GM12878 (cell line): ENCODE measurements at regions not wholly inside any gene's neighbourhood (a gene's known extent, or its start where the extent isn't known, plus 50 kb on each side); places are given as distances from the start of the nearest gene placed in this dataset.

Source experiments
- ATAC-seq: fragments of 200-7000 bp; cut with Tn5 transposase; 3 replicates; pipeline ENCODE4 v1.9.1; 2020; ENCODE audit warnings: mild to moderate bottlenecking, moderate library complexity
- BruUV-seq: library from RNA; stranded (reverse); fragments of 400-500 nt; replicated peaks from 2 replicates; lab custom pipeline; 2021; lab: Mats Ljungman, UMichigan
- CTCF ChIA-PET: fragments of 300-600 bp; sonication (Branson Sonifier 250); formaldehyde crosslinking; extraction: SDS; loops from one replicate; lab custom pipeline; 2021; ENCODE audit warnings: inconsistent platforms; lab: Yijun Ruan, JAX
- POLR2A ChIA-PET: fragments of 350-600 bp; formaldehyde crosslinking; extraction: SDS; loops from one replicate; lab custom pipeline; 2021; ENCODE audit warnings: inconsistent platforms; lab: Charles Lee
- RAD21 ChIA-PET: fragments of 300-600 bp; sonication (Branson Sonifier 250); formaldehyde crosslinking; loops from one replicate; lab custom pipeline; 2023; ENCODE audit warnings: antibody characterized with exemption; ENCODE audit not compliant: unreplicated experiment; lab: Charles Lee
- SMC1A ChIA-PET: fragments of 300-600 bp; sonication (Branson Sonifier 250); formaldehyde crosslinking; loops from one replicate; lab custom pipeline; 2023; ENCODE audit not compliant: unreplicated experiment, uncharacterized antibody; lab: Charles Lee
- DNase-seq: peaks from one replicate; pipeline ENCODE4 v3.0.0-alpha.2; 2011; ENCODE audit warnings: low read depth, low spot score
- FAIRE-seq: peaks from 3 replicates; lab custom pipeline; 2011; peaks lifted over from hg19 to GRCh38; lab: Jason Lieb, UNC
- H2AFZ ChIP-seq: 2 replicates; pipeline ENCODE4 v1.6.0; 2011; ENCODE audit warnings: low read depth, low read length, control low read depth; ENCODE audit not compliant: control insufficient read depth
- H3K27ac ChIP-seq: 2 replicates; pipeline ENCODE4 v1.5.1; 2011; ENCODE audit warnings: control low read depth; ENCODE audit not compliant: control insufficient read depth, insufficient read depth
- H3K27me3 ChIP-seq, 2 experiments: replicated peaks in 1 of 2; 2 replicates each; pipeline versions ENCODE4 v1.6.0 to v1.6.1; 2011; ENCODE audit warnings: low read length in 1 of 2; ENCODE audit not compliant: control insufficient read depth in 2 of 2, insufficient read depth in 2 of 2
- H3K36me3 ChIP-seq, 2 experiments: 2 replicates each; pipeline ENCODE4 v1.5.1; 2011; ENCODE audit warnings: low read length in 1 of 2; ENCODE audit not compliant: control insufficient read depth in 2 of 2, insufficient read depth in 2 of 2
- H3K4me1 ChIP-seq: 2 replicates; pipeline ENCODE4 v1.6.1; 2011; ENCODE audit warnings: mild to moderate bottlenecking, low read length, moderate library complexity, mixed read lengths; ENCODE audit not compliant: control insufficient read depth, insufficient read depth
- H3K4me2 ChIP-seq: 2 replicates; pipeline ENCODE4 v1.6.0; 2011; ENCODE audit warnings: control low read depth; ENCODE audit not compliant: control insufficient read depth, insufficient read depth
- H3K4me3 ChIP-seq: fragments of 200-600 bp; sonication (generic); 2 replicates; pipeline ENCODE4 v1.5.1; 2016
- H3K79me2 ChIP-seq: 2 replicates; pipeline ENCODE4 v1.6.0; 2011; ENCODE audit warnings: low read length; ENCODE audit not compliant: control insufficient read depth, insufficient read depth
- H3K9ac ChIP-seq: 2 replicates; pipeline ENCODE4 v1.8.0; 2011; ENCODE audit warnings: low read length, control low read depth, mixed read lengths; ENCODE audit not compliant: control insufficient read depth, insufficient read depth
- H3K9me3 ChIP-seq: replicated peaks from 3 replicates; pipeline ENCODE4 v1.5.1; 2011; ENCODE audit warnings: mild to moderate bottlenecking, low read length; ENCODE audit not compliant: control insufficient read depth, insufficient read depth
- H4K20me1 ChIP-seq: 2 replicates; pipeline ENCODE4 v1.6.0; 2011; ENCODE audit not compliant: control insufficient read depth, insufficient read depth
- BMI1 ChIP-seq: fragments of 450-650 bp; IDR thresholded peaks from 2 replicates; pipeline ENCODE4 v1.6.1; 2016; ENCODE audit warnings: mild to moderate bottlenecking, moderate library complexity, borderline replicate concordance
- BRCA1 ChIP-seq: IDR thresholded peaks from 2 replicates; pipeline ENCODE4 v1.6.1; 2011; ENCODE audit warnings: low read depth, low read length, improper control_type of control experiment
- CBX5 ChIP-seq: sonication (generic); IDR thresholded peaks from 2 replicates; pipeline ENCODE4 v1.6.1; 2016; ENCODE audit warnings: low read depth, moderate library complexity, mild to moderate bottlenecking, inconsistent platforms
- CHD1 ChIP-seq: IDR thresholded peaks from 2 replicates; pipeline ENCODE4 v1.6.1; 2012; ENCODE audit warnings: low read depth, low read length, improper control_type of control experiment
- CREB1 ChIP-seq: IDR thresholded peaks from 2 replicates; pipeline ENCODE4 v1.6.1; 2012; ENCODE audit warnings: low read depth, mild to moderate bottlenecking, inconsistent platforms
- IRF5 ChIP-seq: fragments of 450-650 bp; IDR thresholded peaks from 2 replicates; pipeline ENCODE4 v1.6.1; 2017; ENCODE audit warnings: borderline replicate concordance
- KAT2A ChIP-seq: conservative IDR thresholded peaks from 2 replicates; pipeline ENCODE4 v1.6.1; 2011; ENCODE audit warnings: low read depth, low read length; ENCODE audit not compliant: control insufficient read depth
- KDM1A ChIP-seq: fragments of 200-600 bp; sonication (generic); IDR thresholded peaks from 2 replicates; pipeline ENCODE4 v1.6.1; 2016; ENCODE audit warnings: borderline replicate concordance
- NR2F1 ChIP-seq: fragments of 450-650 bp; conservative IDR thresholded peaks from 2 replicates; pipeline ENCODE4 v1.6.1; 2017; ENCODE audit warnings: mild to moderate bottlenecking
- SIN3A ChIP-seq: IDR thresholded peaks from 2 replicates; pipeline ENCODE4 v1.6.1; 2012; ENCODE audit warnings: low read depth, low read length, improper control_type of control experiment
- SMAD1 ChIP-seq: fragments of 450-650 bp; IDR thresholded peaks from 2 replicates; pipeline ENCODE4 v1.6.1; 2018; ENCODE audit warnings: mild to moderate bottlenecking, low read depth; ENCODE audit not compliant: partially characterized antibody
- SRF ChIP-seq, 2 experiments: IDR thresholded peaks; 2 replicates each; pipeline ENCODE4 v1.6.1; 2011; ENCODE audit warnings: low read depth in 2 of 2, low read length in 2 of 2, mild to moderate bottlenecking in 1 of 2, moderate library complexity in 1 of 2
- SUZ12 ChIP-seq: fragments of 200-600 bp; sonication (generic); IDR thresholded peaks from one replicate; pipeline ENCODE4 v1.6.1; 2018; ENCODE audit warnings: antibody characterized with exemption, mild to moderate bottlenecking; ENCODE audit not compliant: unreplicated experiment
- ZBTB33 ChIP-seq: fragments of 450-650 bp; IDR thresholded peaks from 2 replicates; pipeline ENCODE4 v1.6.1; 2017; ENCODE audit warnings: mild to moderate bottlenecking
- ZNF207 ChIP-seq: fragments of 450-650 bp; IDR thresholded peaks from 2 replicates; pipeline ENCODE4 v1.6.1; 2014; ENCODE audit warnings: antibody characterized with exemption, mild to moderate bottlenecking, borderline replicate concordance
- WGBS: methylation state at CpG from one replicate; pipeline ENCODE4 v1.1.6; 2016; ENCODE audit warnings: low lambda C conversion rate; ENCODE audit not compliant: insufficient replicate concordance, insufficient coverage; ENCODE audit errors: missing lambda C conversion rate; 5-methylcytosine and 5-hydroxymethylcytosine counted together
- in situ Hi-C: fragments of 300-500 bp; cut with MboI; formaldehyde crosslinking; loops from 9 replicates; pipeline ENCODE4 v1.14.3; 2018; ENCODE audit warnings: mixed read lengths
- intact Hi-C: fragments of 100-400 bp; cut with micrococcal nuclease; formaldehyde crosslinking; loops from one replicate; pipeline ENCODE4 v1.14.2; 2022; ENCODE audit not compliant: unreplicated experiment
- TF ChIP-seq, protein P1 (sequence below): fragments of 450-650 bp; IDR thresholded peaks from 2 replicates; pipeline ENCODE4 v1.6.1; 2017; ENCODE audit warnings: mild to moderate bottlenecking, moderate library complexity

DNA sequence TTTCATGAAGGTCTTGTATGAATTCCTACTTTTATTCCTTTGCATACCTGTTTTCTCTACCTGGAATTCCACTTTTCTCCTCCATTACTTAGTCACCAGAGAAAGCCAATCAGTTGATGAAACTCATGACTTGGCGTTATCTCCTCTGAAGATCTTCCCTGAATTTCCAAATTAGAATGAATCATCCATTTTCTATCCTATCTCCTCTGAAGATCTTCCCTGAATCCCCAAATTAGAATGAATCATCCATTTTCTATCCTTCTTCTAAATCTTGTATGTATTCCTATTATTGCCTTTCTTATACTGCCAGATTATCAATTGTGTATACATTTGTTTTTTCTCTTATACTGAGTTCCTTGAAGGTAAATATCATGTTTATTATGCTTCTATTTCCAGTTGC is 440.4 kb downstream of the CCDC85A start:
- H3K4me2 ChIP-seq, result no peak overlapping the region
- H3K4me3 ChIP-seq, result no peak overlapping the region
- H3K27ac ChIP-seq, result no peak overlapping the region
- POLR2A ChIA-PET, result no interaction called here
- H3K27me3 ChIP-seq, result no peaks in the 10 kb centered on the region
- BruUV-seq, result no TSS peak
- FAIRE-seq, result no peak
- no peak overlapping the region for H3K9ac ChIP-seq
- ATAC-seq, result no peak
- in situ Hi-C loops, result no loop called here
- no peak for TF ChIP-seq KAT2A
- no peak for TF ChIP-seq BMI1
- TF ChIP-seq SUZ12, result no peak
- TF ChIP-seq BRCA1, result no peak
- no peak for TF ChIP-seq CBX5
- TF ChIP-seq SRF (IDR thresholded peaks at IDR 0.05; ENCODE audit: low read depth in 2 of 2, low read length in 2 of 2), result no peak
- no peak for TF ChIP-seq SMAD1
- TF ChIP-seq NR2F1, result no peak
- TF ChIP-seq ZBTB33, result no peak
- no peak for TF ChIP-seq CREB1
- no peak for TF ChIP-seq SIN3A
- no peak for TF ChIP-seq ZNF207
- TF ChIP-seq, protein P1, sequence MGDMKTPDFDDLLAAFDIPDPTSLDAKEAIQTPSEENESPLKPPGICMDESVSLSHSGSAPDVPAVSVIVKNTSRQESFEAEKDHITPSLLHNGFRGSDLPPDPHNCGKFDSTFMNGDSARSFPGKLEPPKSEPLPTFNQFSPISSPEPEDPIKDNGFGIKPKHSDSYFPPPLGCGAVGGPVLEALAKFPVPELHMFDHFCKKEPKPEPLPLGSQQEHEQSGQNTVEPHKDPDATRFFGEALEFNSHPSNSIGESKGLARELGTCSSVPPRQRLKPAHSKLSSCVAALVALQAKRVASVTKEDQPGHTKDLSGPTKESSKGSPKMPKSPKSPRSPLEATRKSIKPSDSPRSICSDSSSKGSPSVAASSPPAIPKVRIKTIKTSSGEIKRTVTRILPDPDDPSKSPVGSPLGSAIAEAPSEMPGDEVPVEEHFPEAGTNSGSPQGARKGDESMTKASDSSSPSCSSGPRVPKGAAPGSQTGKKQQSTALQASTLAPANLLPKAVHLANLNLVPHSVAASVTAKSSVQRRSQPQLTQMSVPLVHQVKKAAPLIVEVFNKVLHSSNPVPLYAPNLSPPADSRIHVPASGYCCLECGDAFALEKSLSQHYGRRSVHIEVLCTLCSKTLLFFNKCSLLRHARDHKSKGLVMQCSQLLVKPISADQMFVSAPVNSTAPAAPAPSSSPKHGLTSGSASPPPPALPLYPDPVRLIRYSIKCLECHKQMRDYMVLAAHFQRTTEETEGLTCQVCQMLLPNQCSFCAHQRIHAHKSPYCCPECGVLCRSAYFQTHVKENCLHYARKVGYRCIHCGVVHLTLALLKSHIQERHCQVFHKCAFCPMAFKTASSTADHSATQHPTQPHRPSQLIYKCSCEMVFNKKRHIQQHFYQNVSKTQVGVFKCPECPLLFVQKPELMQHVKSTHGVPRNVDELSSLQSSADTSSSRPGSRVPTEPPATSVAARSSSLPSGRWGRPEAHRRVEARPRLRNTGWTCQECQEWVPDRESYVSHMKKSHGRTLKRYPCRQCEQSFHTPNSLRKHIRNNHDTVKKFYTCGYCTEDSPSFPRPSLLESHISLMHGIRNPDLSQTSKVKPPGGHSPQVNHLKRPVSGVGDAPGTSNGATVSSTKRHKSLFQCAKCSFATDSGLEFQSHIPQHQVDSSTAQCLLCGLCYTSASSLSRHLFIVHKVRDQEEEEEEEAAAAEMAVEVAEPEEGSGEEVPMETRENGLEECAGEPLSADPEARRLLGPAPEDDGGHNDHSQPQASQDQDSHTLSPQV, result no peak
- no peak for TF ChIP-seq CHD1
- TF ChIP-seq KDM1A, result no peak
- TF ChIP-seq IRF5, result no peak
- TF ChIP-seq, all 136 proteins: peak for 0
- ChIA-PET RAD21 (no interaction called here), CTCF (interaction anchor here (0.6 kb wide), 1 partner anchor 64 kb away, joined by 3 read pairs; no protein-coding TSS in a partner anchor), SMC1A (no interaction called here)
- H3K36me3 ChIP-seq, result no peaks in the 10 kb centered on the region
- no peaks in the 10 kb centered on the region for H4K20me1 ChIP-seq
- H3K79me2 ChIP-seq, result no peaks in the 10 kb centered on the region
- no peak overlapping the region for H2AFZ ChIP-seq
- intact Hi-C loops, result no loop called here
- DNase-seq, result no peak
- H3K9me3 ChIP-seq, result no peaks in the 10 kb centered on the region
- 20% methylated on average over 1 of the region's 1 CpG for WGBS
- H3K4me1 ChIP-seq, result no peaks in the 10 kb centered on the region
